SW480 (cell line): ENCODE measurements at regions not wholly inside any gene's neighbourhood (a gene's known extent, or its start where the extent isn't known, plus 50 kb on each side); places are given as distances from the start of the nearest gene placed in this dataset.
"Not testable (repeated sequence)": the region's sequence is repeated elsewhere in the genome, so short reads cannot be mapped to it uniquely, and the experiment has no call there.

ENCODE experiments used
- DNase-seq: peaks from one replicate; pipeline ENCODE4 v3.0.0-alpha.2; 2016; ENCODE audit warnings: low spot score

DNA sequence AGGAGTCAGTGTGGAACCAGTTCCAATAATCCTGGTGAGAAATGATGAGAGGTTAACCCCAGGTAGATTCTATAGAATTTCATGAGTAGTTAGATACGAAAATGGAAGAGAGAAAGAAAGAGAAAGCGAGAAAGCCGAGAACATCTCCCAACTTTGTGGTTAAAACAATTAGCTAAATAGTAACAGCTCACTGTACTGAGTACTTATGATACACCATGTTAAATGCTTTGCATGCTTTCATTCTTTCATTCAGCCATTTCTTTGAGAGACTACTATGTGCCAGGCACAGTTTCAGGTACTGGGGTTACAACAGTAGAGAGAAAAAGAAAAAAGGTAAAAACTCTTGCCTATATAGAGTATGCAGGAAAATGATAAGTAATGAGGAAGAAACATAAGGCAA lies 109.7 kb upstream of the SYT6 start:
- DNase-seq: no peak

DNA sequence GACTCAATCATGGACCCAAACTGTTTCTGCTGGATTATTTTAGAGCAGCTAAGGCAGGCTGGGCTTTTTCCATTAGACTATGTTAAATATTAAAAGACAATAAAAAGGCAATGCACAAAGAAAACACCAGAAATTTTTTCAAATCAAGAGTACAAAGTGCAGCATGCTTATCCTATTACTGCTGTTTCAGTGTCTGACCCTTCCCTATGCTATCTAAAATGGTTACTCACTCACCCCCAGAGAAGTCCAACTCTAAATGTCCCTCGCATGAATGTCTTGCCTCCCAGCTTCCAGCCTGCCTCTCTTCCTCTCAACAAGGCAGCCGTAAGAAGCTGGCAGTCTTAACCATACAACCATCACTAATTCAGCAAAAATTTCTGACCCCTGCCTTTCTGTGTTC lies 108.7 kb upstream of the SYT6 start:
- no peak for DNase-seq

DNA sequence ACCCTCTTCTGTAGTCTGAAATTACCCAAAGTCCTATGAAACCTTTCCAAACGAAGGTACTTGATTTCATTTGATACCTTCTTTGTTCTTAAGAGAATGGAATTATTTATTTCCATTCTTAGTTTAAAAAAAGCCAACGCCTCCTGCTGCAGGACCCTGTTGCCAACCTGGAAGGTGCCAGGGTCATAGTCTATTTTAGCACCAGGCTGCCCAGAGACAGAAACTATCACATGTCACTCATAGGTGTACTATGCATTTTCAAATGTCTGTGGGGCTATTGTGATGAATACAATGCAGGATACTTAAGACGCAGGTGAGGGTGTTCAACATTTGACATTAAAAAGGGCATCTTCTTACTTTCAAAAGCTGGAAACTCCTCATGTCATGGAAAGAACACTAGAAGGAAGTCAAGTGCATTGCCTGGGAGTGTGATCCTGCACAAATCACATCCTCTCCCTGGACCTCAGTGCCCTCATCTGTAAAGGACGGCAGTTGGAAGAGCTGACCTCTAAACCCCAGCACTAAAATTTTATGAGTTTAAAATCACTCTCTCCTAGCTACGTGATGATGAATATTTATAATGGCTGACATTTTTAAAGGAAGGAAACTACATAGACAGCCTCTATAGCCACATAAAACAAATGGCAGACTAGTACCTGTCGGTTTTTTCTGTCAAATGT lies 107.3 kb upstream of the SYT6 start:
- DNase-seq: no peak

DNA sequence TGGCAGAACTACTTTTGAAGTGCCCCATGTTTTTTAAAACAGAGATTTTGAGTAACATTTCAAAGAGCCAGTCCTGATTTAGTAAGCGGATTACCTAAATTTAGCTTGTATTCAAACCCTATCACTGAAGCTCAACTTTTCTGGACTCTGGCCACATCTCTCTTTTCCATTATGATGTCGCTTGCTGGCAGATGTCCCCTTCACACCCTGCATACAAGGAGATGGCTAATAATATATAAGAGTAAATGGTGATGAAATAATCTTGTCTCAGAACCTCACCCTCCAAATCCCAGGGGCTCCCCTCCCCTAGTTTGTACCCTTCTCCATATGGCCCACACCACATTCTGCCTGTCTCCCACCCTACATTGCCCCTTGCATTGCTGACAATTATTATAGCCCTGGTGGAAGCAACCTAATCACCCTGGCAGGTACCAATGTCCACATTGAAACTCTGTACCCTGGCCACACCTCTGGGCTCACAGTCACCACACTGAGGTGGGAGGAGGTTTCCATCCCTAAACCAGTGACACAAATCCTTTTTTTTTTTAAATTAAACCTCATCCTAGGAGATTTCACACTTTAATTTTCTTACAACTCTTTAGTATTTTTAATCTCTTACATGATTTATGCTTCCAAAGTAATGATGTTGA lies 106.0 kb upstream of the SYT6 start:
- no peak for DNase-seq

DNA sequence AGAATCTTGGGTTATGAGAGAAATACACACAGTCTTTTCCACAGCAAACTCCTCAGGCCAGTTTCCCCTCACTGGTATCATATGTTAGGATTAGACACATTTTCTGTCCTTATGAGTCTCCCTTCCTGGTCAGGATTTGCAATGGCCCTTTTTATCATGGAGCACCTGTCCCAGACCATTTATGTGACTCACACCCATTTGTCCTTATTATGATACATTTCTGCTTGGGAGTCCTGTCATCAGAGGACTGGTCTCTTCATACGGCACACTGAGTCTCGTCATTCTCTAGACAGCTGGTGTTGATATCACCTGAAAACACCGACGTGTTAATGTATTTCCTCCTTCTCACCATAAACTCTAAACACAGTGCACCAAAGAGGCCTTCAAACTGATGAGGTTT lies 105.0 kb upstream of the SYT6 start:
- DNase-seq: no peak

- DNase-seq: no peak
Observed at GRCh38 chr1:114258074-114258473, 104.4 kb upstream of the SYT6 start.

GRCh38 chr1:114257554-114257953 lies 103.9 kb upstream of the SYT6 start:
- DNase-seq: no peak

GRCh38 chr1:114253900-114254299 lies 100.2 kb upstream of the SYT6 start:
- DNase-seq: no peak

DNA sequence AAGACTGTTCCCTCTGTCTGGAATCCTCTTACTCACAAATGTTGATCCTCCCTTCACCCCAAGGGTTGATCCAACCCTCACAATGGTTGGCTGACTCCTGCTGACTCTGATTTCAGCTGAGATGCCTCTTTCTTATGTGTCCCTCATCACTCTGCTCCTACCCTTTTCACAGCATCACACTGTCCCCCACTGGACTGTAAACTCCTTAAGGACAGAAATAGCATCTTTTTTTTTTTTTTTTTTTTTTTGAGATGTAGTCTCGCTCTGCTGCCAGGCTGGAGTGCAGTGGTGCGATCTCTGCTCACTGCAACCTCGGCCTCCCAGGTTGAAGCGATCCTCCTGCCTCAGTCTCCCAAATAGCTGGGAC lies 97.9 kb upstream of the SYT6 start:
- DNase-seq: no peak

GRCh38 chr1:114250683-114251572 lies 97.3 kb upstream of the SYT6 start:
- no peak for DNase-seq

- DNase-seq: no peak
Observed at GRCh38 chr1:114249691-114250090, 96.0 kb upstream of the SYT6 start.

- DNase-seq: no peak
Observed at GRCh38 chr1:114248162-114248561, 94.5 kb upstream of the SYT6 start.

- not testable (repeated sequence) for DNase-seq
Observed at GRCh38 chr1:114242531-114243210, 89.0 kb upstream of the SYT6 start.

DNA sequence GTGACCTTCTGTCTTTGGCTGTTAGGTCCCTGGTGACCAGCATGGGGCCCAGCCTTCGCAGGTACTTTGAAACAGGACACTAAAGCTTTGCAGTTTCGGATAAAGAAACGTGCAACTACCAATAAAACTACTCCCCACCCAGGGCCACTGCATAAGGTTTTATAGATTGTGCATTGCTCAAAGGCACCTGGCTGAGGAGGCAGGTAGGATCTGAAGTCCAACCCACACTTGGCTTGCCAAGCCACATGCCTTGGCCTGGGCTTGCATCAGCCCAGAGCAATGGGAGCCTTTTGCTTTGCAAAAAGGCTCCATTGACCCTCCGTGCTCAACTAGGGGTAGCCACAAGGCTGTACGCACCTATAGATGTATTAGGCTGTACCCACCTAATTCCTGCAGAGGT lies 84.4 kb upstream of the SYT6 start:
- DNase-seq: no peak

DNA sequence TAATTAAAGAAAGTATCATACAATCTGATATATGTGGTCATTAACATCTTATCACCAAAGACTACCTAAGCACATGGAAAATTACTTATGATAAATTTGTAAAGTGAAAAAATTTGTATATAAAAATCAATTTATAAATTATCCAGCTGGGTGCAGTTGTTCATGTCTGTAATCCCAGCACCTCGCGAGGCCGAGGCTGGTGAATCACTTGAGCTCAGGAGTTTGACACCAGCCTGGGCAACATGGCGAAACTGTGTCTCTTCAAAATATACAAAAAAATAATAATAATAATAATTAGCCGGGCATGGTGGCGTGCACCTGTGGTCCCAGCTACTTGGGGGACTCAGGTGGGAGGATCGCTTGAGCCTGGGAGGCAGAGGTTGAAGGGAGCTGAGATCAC lies 82.8 kb upstream of the SYT6 start:
- DNase-seq: no peak

- no peak for DNase-seq
Observed at GRCh38 chr1:114235960-114236359, 82.3 kb upstream of the SYT6 start.

- no peak for DNase-seq
Observed at GRCh38 chr1:114235281-114235680, 81.6 kb upstream of the SYT6 start.

DNA sequence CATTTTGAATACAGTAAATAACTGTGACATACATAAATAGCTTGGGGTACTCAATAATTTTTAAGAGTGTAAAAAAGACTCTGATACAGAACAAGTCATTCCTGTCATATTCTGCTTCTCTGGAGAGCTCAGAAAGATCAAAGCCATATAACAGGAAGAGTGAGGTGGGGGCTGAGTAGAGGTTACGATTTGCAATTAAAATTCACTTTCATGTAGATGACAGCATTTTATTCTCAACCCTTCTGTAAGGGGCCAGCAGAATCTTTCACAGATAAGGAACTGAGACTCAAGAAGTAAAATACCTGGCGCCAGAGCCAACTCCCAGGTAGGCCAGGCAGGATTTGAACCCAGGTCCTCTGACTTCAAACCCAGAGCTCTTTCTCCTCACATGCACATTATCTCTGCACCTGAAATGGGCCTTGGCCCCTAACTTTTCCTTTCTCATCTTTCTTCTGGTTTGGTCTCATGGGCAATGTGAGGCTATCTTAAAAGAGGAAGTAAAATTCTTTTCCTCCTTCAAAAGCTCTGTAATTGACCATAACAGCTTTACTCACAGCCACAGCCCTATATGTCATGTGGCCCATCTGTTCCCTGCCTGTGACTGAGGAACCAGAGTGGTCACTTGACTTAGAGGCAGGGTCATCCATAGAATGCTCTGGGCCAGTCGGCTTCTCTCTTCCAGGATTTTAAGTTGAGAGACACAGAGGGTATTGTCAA lies 80.9 kb upstream of the SYT6 start:
- no peak for DNase-seq

DNA sequence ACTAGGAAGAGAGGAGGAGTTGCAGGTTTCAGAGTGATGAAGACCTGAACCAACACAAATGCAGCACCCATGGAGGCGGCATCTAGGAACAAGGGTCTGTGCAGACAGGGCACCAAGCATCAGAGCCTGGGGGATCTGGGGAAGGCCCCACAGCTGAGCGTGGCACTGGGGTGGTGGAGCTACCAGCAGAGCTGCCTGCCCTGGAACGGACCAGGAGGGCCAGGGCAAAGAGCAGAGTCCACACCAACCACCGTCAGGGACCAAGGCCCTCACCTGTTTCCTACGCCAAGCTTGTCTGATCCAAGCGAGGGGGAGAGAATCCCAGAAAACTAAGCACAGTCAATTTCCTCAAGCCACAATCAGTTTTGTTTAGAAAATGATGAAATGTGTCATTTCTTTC lies 79.0 kb upstream of the SYT6 start:
- no peak for DNase-seq

- no peak for DNase-seq
Observed at GRCh38 chr1:114231301-114231700, 77.6 kb upstream of the SYT6 start.

- DNase-seq: no peak
Observed at GRCh38 chr1:114229368-114229767, 75.7 kb upstream of the SYT6 start.

GRCh38 chr1:114227059-114227458 lies 73.4 kb upstream of the SYT6 start:
- DNase-seq: no peak
